GM12874 (cell line): ENCODE measurements at regions not wholly inside any gene's neighbourhood (a gene's known extent, or its start where the extent isn't known, plus 50 kb on each side); places are given as distances from the start of the nearest gene placed in this dataset.
A peak's percentile ranks its signal among the peaks of the same experiment; 100 is the strongest.

Experiments
- TF ChIP-seq, protein P1 (sequence below): IDR thresholded peaks from 2 replicates; pipeline ENCODE4 v1.5.1; 2011; ENCODE audit warnings: low read depth, mild to moderate bottlenecking, control low read depth, low read length, moderate library complexity; ENCODE audit not compliant: insufficient read depth

DNA sequence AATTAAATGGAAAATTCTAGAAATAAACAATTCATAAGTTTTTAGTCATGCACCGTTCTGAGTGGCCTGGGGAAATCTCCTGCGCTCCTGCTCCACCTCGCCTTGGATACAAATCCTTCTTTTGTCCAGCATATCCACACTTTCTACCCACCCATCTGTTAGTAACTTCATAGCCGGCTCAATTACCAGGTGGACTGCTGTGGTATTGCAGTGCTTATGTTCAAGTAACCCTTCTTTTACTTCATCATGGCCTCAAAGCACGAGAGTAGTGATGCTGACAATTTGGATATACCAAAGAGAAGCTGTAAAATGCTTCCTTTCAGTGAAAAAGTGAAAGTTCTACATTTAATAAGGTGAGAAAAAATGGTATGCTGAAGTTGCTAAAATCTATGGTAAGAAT is 142.3 kb upstream of the CHL1 start:
- TF ChIP-seq, protein P1, sequence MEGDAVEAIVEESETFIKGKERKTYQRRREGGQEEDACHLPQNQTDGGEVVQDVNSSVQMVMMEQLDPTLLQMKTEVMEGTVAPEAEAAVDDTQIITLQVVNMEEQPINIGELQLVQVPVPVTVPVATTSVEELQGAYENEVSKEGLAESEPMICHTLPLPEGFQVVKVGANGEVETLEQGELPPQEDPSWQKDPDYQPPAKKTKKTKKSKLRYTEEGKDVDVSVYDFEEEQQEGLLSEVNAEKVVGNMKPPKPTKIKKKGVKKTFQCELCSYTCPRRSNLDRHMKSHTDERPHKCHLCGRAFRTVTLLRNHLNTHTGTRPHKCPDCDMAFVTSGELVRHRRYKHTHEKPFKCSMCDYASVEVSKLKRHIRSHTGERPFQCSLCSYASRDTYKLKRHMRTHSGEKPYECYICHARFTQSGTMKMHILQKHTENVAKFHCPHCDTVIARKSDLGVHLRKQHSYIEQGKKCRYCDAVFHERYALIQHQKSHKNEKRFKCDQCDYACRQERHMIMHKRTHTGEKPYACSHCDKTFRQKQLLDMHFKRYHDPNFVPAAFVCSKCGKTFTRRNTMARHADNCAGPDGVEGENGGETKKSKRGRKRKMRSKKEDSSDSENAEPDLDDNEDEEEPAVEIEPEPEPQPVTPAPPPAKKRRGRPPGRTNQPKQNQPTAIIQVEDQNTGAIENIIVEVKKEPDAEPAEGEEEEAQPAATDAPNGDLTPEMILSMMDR: peak; percentile 9; the same call in 1 of the 2 replicates

- TF ChIP-seq, protein P1: no peak
These were observed 139.9 kb upstream of the CHL1 start for GRCh38 chr3:56672-57071.

DNA sequence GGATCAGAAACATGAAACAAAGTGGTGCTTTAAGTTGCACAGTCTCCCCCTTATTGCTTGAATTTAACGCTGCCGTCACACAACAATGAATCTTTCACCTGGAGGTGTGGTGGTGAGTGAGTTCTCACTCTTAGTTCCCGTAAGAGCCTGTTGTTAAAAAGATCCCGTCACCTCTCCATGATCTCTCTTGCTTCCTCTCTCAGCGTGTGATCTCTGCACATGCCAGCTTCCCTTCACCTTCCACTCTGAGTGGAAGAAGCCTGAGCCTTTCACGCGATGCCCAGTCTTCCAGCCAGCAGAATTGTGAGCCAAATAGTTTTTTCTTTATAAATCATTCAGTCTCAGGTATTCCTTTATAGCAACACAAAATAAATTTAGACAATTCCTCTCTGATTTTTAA is 136.7 kb upstream of the CHL1 start:
- TF ChIP-seq, protein P1: no peak

GRCh38 chr3:63095-63765 is 133.3 kb upstream of the CHL1 start:
- TF ChIP-seq, protein P1: no peak

- TF ChIP-seq, protein P1: no peak
These were observed 126.9 kb upstream of the CHL1 start for GRCh38 chr3:69690-70089.

- TF ChIP-seq, protein P1: no peak
These were observed 123.8 kb upstream of the CHL1 start for GRCh38 chr3:72776-73175.

GRCh38 chr3:73271-73670 is 123.3 kb upstream of the CHL1 start:
- TF ChIP-seq, protein P1: no peak
